GM12878 (cell line): ENCODE measurements at regions not wholly inside any gene's neighbourhood (a gene's known extent, or its start where the extent isn't known, plus 50 kb on each side); places are given as distances from the start of the nearest gene placed in this dataset.
"Not testable (repeated sequence)": the region's sequence is repeated elsewhere in the genome, so short reads cannot be mapped to it uniquely, and the experiment has no call there.

Experiments used
- ESRRA ChIP-seq: IDR thresholded peaks from 2 replicates; pipeline ENCODE4 v1.6.1; 2012; ENCODE audit warnings: mild to moderate bottlenecking, low read length, improper control_type of control experiment
- JUND ChIP-seq: IDR thresholded peaks from 2 replicates; pipeline ENCODE4 v1.6.1; 2012; ENCODE audit warnings: low read depth, mild to moderate bottlenecking, low read length, improper control_type of control experiment, moderate library complexity
- MYC ChIP-seq: IDR thresholded peaks from 2 replicates; pipeline ENCODE4 v1.6.1; 2011; ENCODE audit warnings: mild to moderate bottlenecking, low read length, moderate library complexity, inconsistent platforms; ENCODE audit not compliant: insufficient read depth, insufficient replicate concordance, insufficient read length, severe bottlenecking
- POLR2A ChIP-seq: IDR thresholded peaks from 2 replicates; pipeline ENCODE4 v1.6.1; 2011; ENCODE audit warnings: low read depth, mild to moderate bottlenecking, low read length
- SIN3A ChIP-seq: IDR thresholded peaks from 2 replicates; pipeline ENCODE4 v1.6.1; 2012; ENCODE audit warnings: low read depth, low read length, improper control_type of control experiment
- TCF12 ChIP-seq: IDR thresholded peaks from 2 replicates; pipeline ENCODE4 v1.6.1; 2011; ENCODE audit warnings: low read depth, mild to moderate bottlenecking, low read length
- ZNF217 ChIP-seq: fragments of 450-650 bp; IDR thresholded peaks from 2 replicates; pipeline ENCODE4 v1.6.1; 2017; ENCODE audit warnings: antibody characterized with exemption, mild to moderate bottlenecking
- TF ChIP-seq, protein P1 (sequence below), 3 experiments: IDR thresholded peaks in 2 of 3; conservative IDR thresholded peaks in 1 of 3; 2 replicates each; pipeline ENCODE4 v1.5.1; 2011; ENCODE audit warnings: low read depth in 3 of 3, low read length in 3 of 3, mild to moderate bottlenecking in 3 of 3, control low read depth in 2 of 3, moderate library complexity in 2 of 3, inconsistent platforms in 1 of 3, mixed read lengths in 1 of 3; ENCODE audit not compliant: control insufficient read depth in 2 of 3, insufficient read depth in 1 of 3; ENCODE audit errors: extremely low read depth in 1 of 3
- TF ChIP-seq, protein P2 (sequence below): IDR thresholded peaks from 2 replicates; pipeline ENCODE4 v1.6.1; 2012; ENCODE audit warnings: low read depth, low read length, improper control_type of control experiment
- TF ChIP-seq, protein P3 (sequence below): fragments of 450-650 bp; formaldehyde crosslinking; IDR thresholded peaks from 2 replicates; pipeline ENCODE4 v1.4.0; 2020; ENCODE audit warnings: mild to moderate bottlenecking, moderate library complexity

DNA sequence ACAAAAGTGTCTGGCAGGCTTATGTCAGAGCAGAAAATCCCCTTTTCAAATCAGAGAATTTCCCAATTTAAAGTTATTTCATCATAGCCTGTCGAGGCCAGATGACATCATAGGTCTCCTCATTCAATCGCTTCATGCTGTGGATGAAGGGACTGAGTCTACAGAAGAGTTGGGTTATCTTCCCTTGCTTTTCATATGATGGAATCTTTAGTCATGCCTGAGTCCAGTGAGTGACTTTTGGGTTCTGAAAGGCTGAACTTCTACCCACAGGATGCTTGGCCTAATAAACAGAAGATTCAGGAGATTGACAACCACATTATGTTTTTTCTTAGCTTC lies 357.0 kb upstream of the SPATA31A3 start:
- not testable (repeated sequence) for TF ChIP-seq ZNF217, POLR2A, TCF12, MYC, JUND, SIN3A, ESRRA
- TF ChIP-seq, protein P1, sequence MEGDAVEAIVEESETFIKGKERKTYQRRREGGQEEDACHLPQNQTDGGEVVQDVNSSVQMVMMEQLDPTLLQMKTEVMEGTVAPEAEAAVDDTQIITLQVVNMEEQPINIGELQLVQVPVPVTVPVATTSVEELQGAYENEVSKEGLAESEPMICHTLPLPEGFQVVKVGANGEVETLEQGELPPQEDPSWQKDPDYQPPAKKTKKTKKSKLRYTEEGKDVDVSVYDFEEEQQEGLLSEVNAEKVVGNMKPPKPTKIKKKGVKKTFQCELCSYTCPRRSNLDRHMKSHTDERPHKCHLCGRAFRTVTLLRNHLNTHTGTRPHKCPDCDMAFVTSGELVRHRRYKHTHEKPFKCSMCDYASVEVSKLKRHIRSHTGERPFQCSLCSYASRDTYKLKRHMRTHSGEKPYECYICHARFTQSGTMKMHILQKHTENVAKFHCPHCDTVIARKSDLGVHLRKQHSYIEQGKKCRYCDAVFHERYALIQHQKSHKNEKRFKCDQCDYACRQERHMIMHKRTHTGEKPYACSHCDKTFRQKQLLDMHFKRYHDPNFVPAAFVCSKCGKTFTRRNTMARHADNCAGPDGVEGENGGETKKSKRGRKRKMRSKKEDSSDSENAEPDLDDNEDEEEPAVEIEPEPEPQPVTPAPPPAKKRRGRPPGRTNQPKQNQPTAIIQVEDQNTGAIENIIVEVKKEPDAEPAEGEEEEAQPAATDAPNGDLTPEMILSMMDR (IDR thresholded peaks at IDR 0.05 in 2 of 3, conservative IDR thresholded peaks at IDR 0.05 in 1 of 3; ENCODE audit: control insufficient read depth in 2 of 3, extremely low read depth in 1 of 3, insufficient read depth in 1 of 3, low read depth in 3 of 3, low read length in 3 of 3) = not testable (repeated sequence)
- TF ChIP-seq, protein P2, sequence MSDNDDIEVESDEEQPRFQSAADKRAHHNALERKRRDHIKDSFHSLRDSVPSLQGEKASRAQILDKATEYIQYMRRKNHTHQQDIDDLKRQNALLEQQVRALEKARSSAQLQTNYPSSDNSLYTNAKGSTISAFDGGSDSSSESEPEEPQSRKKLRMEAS = not testable (repeated sequence)
- TF ChIP-seq, protein P3, sequence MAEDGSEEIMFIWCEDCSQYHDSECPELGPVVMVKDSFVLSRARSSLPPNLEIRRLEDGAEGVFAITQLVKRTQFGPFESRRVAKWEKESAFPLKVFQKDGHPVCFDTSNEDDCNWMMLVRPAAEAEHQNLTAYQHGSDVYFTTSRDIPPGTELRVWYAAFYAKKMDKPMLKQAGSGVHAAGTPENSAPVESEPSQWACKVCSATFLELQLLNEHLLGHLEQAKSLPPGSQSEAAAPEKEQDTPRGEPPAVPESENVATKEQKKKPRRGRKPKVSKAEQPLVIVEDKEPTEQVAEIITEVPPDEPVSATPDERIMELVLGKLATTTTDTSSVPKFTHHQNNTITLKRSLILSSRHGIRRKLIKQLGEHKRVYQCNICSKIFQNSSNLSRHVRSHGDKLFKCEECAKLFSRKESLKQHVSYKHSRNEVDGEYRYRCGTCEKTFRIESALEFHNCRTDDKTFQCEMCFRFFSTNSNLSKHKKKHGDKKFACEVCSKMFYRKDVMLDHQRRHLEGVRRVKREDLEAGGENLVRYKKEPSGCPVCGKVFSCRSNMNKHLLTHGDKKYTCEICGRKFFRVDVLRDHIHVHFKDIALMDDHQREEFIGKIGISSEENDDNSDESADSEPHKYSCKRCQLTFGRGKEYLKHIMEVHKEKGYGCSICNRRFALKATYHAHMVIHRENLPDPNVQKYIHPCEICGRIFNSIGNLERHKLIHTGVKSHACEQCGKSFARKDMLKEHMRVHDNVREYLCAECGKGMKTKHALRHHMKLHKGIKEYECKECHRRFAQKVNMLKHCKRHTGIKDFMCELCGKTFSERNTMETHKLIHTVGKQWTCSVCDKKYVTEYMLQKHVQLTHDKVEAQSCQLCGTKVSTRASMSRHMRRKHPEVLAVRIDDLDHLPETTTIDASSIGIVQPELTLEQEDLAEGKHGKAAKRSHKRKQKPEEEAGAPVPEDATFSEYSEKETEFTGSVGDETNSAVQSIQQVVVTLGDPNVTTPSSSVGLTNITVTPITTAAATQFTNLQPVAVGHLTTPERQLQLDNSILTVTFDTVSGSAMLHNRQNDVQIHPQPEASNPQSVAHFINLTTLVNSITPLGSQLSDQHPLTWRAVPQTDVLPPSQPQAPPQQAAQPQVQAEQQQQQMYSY (CRISPR knock-in tag) = not testable (repeated sequence)
